NCI-H226 (cell line): ENCODE measurements at regions not wholly inside any gene's neighbourhood (a gene's known extent, or its start where the extent isn't known, plus 50 kb on each side); places are given as distances from the start of the nearest gene placed in this dataset.

ENCODE experiments used
- DNase-seq: peaks from one replicate; pipeline ENCODE4 v3.0.0-alpha.2; 2015

- no peak for DNase-seq
These were observed 577.4 kb downstream of the MED13L start for GRCh38 chr12:115700081-115700480.

DNA sequence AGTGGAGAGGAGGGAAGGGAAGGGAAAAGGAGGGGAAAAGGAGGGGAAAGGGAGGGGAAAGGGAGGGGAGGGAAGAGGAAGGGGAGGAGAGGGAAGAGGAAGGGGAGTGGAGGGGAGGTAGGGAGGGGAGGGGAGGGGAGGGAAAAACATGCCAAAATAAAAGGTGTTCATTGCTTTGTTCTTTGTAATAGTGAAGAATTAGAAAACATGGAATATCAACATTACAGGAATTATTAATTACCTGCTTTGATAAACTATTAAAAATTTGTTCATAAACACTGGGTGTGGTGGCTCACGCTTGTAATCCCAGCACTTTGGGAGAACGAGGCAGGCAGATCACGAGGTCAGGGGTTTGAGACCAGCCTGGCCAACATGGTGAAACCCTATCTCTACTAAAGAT is 579.2 kb downstream of the MED13L start:
- DNase-seq, result no peak

GRCh38 chr12:115697340-115697739 is 580.2 kb downstream of the MED13L start:
- DNase-seq, result no peak

- DNase-seq, result no peak
These were observed 582.9 kb downstream of the MED13L start for GRCh38 chr12:115694564-115694963.

DNA sequence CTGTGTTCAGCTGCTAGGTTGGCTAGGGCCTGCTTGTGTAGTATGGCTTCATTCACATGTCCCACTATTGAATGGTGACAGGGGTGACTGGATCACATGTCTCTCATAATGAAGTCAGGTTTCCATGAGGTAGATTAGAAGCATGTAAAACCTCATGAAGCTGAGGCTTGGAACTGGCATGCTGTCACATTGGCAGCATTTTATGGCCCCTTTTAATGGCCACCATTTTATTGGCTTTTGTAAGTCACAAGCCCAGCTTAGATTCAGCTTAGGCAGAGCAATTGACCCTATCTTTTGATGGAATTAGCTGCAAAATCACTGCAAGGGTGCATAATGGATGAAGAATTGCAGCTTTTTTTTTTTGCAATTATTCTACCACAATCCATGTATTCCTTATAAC is 583.5 kb downstream of the MED13L start:
- no peak for DNase-seq

DNA sequence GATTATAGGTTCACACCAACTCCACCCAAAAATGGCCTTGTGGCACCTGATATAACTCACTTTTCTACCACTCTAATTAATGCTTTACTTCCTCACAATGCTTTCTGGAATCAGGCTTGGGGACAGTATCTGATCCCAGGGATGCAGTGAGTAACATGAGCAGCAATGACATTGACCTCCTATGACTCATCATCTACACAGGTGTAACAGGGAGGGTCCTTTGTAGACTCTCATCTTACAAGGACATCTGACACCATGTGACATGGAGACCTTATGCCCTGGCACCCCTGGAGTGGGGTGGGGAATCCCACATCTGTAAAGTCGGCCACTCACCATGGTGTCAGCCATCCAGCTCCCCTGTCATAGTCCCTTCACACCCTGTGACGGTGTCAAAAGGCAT is 586.4 kb downstream of the MED13L start:
- DNase-seq, result no peak

DNA sequence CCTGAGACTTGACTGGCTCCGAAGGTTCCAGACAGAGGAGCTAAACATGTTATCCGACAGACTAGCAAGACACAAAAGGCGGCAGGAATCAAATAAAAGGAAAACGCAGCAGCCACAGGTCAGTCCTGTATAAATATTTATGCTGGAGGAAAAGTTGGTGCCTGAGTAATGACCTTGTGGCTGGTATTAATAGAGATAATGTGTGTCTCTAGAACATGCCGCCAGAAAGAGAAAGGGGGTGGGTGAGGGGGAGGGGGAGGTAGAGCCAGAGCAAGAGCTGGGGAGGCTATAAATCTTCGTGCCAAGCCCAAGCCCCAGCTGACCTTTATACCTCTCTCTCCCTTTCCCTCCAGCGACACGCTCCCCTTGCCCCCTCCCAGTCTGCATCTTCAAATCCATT is 590.4 kb downstream of the MED13L start:
- no peak for DNase-seq

- no peak for DNase-seq
These were observed 594.2 kb downstream of the MED13L start for GRCh38 chr12:115683240-115683780.

DNA sequence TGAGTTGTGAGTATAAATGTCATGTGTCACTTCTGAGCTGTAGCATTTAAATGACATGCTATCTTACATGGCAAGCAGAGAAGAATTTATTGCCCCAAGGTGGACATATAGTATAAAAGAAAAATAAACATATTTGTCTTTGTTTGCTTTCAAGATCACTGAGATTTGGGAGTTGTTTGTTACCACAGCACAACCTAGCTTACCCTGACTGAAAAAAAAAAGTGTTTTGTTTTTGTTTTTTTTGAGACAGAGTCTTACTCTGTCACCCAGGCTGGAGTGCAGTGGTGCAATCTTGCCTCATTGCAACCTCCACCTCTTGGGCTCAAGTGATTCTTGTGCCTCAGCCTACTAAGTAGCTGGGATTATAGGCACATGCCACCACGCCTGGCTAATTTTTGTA is 596.5 kb downstream of the MED13L start:
- no peak for DNase-seq

DNA sequence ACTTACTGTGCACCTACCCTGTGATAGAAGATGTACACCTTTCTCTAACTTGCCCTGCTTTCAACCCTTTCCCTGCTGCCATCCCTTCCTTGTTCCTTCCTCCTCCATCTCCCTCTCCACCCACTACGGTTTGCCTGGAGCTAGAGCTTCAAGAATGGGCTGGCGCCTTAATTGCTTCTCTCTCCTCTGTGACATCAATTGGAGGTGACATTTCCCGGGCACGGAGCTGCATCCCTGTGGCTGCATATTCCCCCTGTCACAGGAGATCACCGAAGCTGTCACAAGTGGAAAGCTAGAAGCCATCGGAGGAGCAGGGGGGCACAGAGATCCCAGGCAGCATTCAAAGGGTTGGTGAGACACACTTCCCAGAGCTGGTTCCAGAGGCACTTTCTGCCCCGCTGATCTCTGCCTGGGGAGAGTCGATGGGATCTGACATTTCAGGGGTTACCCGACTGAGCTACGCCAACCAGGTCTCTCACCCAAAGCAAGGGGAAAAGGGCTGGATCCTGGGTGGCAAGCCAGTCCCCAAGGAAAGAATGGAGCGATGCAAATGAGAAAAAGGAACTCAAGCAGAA is 604.9 kb downstream of the MED13L start:
- no peak for DNase-seq

GRCh38 chr12:115672086-115672485 is 605.4 kb downstream of the MED13L start:
- no peak for DNase-seq

GRCh38 chr12:115670869-115671268 is 606.6 kb downstream of the MED13L start:
- DNase-seq, result no peak

GRCh38 chr12:115667116-115667515 is 610.4 kb downstream of the MED13L start:
- no peak for DNase-seq

- DNase-seq, result no peak
These were observed 611.3 kb downstream of the MED13L start for GRCh38 chr12:115666168-115666567.

DNA sequence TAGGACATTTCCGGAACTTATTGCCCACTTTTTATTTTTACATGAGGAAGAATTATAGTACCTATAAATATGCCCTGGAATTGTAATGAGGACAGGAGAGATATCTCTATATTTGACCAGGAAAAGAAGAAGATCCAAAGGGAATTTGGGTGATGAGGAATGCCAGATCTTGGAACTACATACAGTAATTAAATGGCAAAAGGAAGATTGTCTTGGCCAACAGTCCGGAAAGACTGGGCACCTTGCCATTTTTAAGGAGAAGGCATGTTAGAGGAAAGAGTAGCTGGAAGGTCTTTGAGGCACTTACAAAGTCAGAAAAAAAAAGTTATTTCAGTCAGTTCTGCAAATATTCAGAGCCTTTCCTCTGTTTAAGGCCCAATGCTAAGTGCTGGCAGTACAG is 616.4 kb downstream of the MED13L start:
- DNase-seq, result no peak

- DNase-seq, result no peak
These were observed 617.2 kb downstream of the MED13L start for GRCh38 chr12:115660211-115660805.

GRCh38 chr12:115659422-115659821 is 618.1 kb downstream of the MED13L start:
- DNase-seq, result no peak

DNA sequence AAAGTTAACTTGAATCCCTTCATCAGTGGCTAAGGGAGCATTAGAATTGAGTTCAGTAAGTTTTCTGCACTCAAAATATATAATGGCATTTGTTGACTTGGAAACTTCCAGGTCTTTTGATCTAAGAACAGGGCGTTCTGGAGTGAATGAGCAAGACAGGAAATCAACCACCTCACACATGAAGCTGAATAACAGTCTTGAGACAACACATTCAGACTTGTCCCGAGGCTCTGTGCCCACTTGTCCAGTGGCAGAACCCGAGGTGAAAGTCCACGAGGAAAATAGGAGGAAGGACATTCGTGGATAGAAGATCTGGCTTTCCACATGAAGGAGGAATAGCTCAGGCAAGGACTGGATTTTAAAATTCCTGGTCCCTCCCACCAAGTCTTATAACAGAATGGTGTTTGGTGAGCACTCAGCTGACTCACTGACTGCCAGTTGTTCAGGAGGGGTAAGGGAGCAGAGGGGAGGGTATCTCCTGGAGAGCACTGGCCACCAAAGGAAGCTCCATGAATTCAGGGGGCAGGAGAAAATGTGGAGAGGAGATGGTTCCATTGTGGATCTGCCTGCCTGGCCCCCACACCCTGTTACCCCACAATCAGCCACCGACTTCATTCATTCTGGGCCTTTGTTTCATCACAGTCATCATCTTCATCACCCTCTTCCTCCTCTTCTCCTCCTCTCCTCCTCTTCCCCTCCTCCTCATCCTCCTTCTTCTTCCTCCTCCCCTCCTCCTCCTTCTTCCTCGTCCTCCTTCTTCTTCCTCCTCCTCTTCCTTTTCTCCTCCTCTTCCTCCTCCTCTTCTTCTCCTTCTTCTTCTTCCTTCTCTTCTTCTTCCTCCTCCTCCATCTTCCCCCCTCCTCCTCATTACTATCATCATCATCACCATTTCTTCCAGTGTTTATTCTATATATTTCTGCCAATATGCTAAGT is 620.1 kb downstream of the MED13L start:
- DNase-seq, result no peak

GRCh38 chr12:115650026-115650425 is 627.5 kb downstream of the MED13L start:
- no peak for DNase-seq

- no peak for DNase-seq
These were observed 629.0 kb downstream of the MED13L start for GRCh38 chr12:115648463-115648862.

DNA sequence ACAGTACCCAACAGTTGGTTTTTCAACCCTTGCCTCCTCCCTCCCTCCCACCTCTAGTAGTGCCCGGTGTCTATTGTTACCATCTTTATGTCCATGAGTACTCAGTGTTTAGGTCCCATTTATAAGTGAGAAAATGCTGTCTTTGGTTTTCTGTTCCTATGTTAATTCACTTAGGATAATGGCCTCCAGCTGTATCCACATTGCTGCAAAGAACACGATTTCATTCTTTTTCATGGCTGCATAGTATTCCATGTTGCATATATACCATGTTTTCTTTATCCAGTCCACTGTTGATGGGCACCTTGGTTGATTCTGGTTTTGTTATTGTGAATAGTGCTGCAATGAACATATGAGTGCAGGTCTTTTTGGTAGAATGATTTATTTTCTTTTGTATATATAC is 631.3 kb downstream of the MED13L start:
- DNase-seq, result no peak

DNA sequence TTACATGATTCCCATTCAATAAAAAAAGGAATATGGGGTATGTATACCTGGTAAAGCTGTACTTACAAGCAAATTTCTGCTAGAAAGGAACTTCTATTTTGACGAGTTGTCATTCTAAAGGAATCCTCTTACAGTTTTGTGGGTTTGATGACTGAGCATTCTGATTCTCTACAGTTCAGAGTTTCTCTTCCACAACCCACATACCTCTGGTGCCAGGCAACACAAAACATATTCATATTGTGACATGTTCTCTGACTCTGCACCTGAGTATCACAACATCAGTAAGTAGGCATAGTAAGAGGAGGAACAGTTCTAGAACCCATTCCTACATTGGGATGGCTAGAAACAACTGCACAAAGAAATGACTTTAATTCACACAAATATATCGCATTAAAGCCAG is 636.6 kb downstream of the MED13L start:
- no peak for DNase-seq

- DNase-seq, result no peak
These were observed 637.9 kb downstream of the MED13L start for GRCh38 chr12:115639648-115640012.
